ENCODE measurements at regions not wholly inside any gene's neighbourhood (a gene's known extent, or its start where the extent isn't known, plus 50 kb on each side); places are given as distances from the start of the nearest gene placed in this dataset.

GRCh38 chr7:46480619-46481018 lies 559.5 kb upstream of the IGFBP3 start:
- Histone ChIP-seq H3K27ac (ENCODE audit: low read depth in 2 of 2, low read length in 2 of 2) (no peak overlapping the region), H3K36me3 (ENCODE audit: control insufficient read depth in 2 of 3, insufficient read depth in 3 of 3, low read length in 3 of 3) (no peaks in the 10 kb centered on the region), H3K9ac (ENCODE audit: low read length in 3 of 3) (no peak overlapping the region), H3K27me3 (ENCODE audit: control insufficient read depth, insufficient read depth, low read length) (no peaks in the 10 kb centered on the region), H3K4me1 (ENCODE audit: control insufficient read depth in 2 of 3, insufficient read depth in 2 of 3, low read depth in 1 of 3, low read length in 3 of 3) (no peaks in the 10 kb centered on the region), H3K9me3 (ENCODE audit: control insufficient read depth in 2 of 3, insufficient read depth in 1 of 3, low read length in 3 of 3) (no peaks in the 10 kb centered on the region), H3K4me3 (ENCODE audit: low read length in 3 of 3) (no peak overlapping the region)
- DNase-seq (no peak), FAIRE-seq (no peak)
- intact Hi-C loops (cut with DNase I), result no loop called here
- TF ChIP-seq CTCF (IDR thresholded peaks at IDR 0.05; ENCODE audit: borderline replicate concordance, extremely low read depth, insufficient read depth), result no peak

GRCh38 chr7:46479680-46480079 lies 558.6 kb upstream of the IGFBP3 start:
- no peaks in the 10 kb centered on the region for H3K4me1 ChIP-seq (ENCODE audit: control insufficient read depth in 2 of 3, insufficient read depth in 2 of 3, low read depth in 1 of 3, low read length in 3 of 3)
- FAIRE-seq, result no peak
- H3K27me3 ChIP-seq (ENCODE audit: control insufficient read depth, insufficient read depth, low read length), result no peaks in the 10 kb centered on the region
- intact Hi-C loops (cut with DNase I), result no loop called here
- no peak for DNase-seq
- TF ChIP-seq CTCF (IDR thresholded peaks at IDR 0.05; ENCODE audit: borderline replicate concordance, extremely low read depth, insufficient read depth), result no peak
- H3K4me3 ChIP-seq (ENCODE audit: low read length in 3 of 3), result no peak overlapping the region
- no peak overlapping the region for H3K9ac ChIP-seq (ENCODE audit: low read length in 3 of 3)
- H3K9me3 ChIP-seq (ENCODE audit: control insufficient read depth in 2 of 3, insufficient read depth in 1 of 3, low read length in 3 of 3), result no peaks in the 10 kb centered on the region
- H3K27ac ChIP-seq (ENCODE audit: low read depth in 2 of 2, low read length in 2 of 2), result no peak overlapping the region
- no peaks in the 10 kb centered on the region for H3K36me3 ChIP-seq (ENCODE audit: control insufficient read depth in 2 of 3, insufficient read depth in 3 of 3, low read length in 3 of 3)

GRCh38 chr7:46478046-46478445 lies 557.0 kb upstream of the IGFBP3 start:
- FAIRE-seq, result no peak
- DNase-seq, result no peak

More at GRCh38 chr7:46478046-46478445, 557.0 kb upstream of the IGFBP3 start:
- no peaks in the 10 kb centered on the region for H3K9me3 ChIP-seq (ENCODE audit: control insufficient read depth in 2 of 3, insufficient read depth in 1 of 3, low read length in 3 of 3)
- no peaks in the 10 kb centered on the region for H3K27me3 ChIP-seq (ENCODE audit: control insufficient read depth, insufficient read depth, low read length)
- no peak overlapping the region for H3K4me3 ChIP-seq (ENCODE audit: low read length in 3 of 3)
- H3K4me1 ChIP-seq (ENCODE audit: control insufficient read depth in 2 of 3, insufficient read depth in 2 of 3, low read depth in 1 of 3, low read length in 3 of 3), result no peaks in the 10 kb centered on the region
- no peaks in the 10 kb centered on the region for H3K36me3 ChIP-seq (ENCODE audit: control insufficient read depth in 2 of 3, insufficient read depth in 3 of 3, low read length in 3 of 3)
- no peak for TF ChIP-seq CTCF (IDR thresholded peaks at IDR 0.05; ENCODE audit: borderline replicate concordance, extremely low read depth, insufficient read depth)
- no peak overlapping the region for H3K27ac ChIP-seq (ENCODE audit: low read depth in 2 of 2, low read length in 2 of 2)
- no peak overlapping the region for H3K9ac ChIP-seq (ENCODE audit: low read length in 3 of 3)
- intact Hi-C loops (cut with DNase I), result no loop called here
